GM21619 (cell line): ENCODE measurements at regions not wholly inside any gene's neighbourhood (a gene's known extent, or its start where the extent isn't known, plus 50 kb on each side); places are given as distances from the start of the nearest gene placed in this dataset.

Experiments used
- ATAC-seq: cut with Tn5 transposase; IDR thresholded peaks from one replicate; pipeline ENCODE4 v1.9.1; 2021; ENCODE audit not compliant: unreplicated experiment

DNA sequence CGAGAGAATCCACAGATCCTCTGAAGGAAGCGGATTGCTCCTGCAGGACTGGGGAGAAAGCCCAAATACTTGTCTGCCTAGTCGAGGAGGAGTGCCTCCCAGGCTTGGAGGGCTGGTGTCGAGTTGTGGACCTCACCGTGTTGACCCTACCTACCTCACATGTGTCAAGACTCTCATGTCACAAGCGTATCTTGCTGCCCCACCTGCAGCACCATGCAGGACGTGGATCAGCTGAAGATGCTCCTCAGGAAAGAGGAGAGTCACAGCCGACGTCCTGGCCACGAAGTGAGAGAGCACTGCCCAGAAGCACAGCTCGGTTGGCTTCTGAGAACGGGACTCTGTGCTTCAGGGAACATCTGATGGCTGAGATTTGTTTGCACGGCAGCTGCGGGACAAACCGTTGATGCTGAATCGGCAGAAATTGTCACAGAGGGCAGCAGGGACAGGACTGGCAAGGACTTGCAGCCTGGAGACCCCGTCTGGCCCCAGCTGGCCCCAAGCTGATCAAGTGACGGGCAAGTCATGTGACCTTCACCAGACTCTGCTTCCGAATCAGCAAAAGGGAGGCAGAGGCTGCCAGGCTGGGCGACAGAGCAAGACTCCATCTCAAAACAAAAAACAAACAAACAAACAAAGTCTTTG is 119.1 kb upstream of the ITGA1 start:
- ATAC-seq: no peak

DNA sequence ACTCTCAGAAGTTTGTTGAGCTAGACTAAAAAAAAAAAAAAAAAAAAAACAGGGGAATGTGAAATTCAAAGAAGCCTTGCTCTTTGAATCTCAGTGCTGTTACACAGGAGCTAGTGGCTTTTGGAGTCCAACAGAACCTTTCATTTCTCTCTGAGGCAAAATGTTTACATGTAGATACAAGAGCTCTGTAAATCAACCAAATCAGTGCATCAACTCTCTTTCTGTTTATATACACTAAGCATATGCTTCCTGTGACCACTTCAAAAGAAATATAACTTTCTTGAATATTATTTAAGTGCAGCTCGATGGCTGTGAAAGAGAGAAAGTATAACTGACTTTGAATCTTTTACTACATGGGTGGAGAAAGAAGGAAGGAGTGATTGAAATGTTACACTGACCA is 115.3 kb upstream of the ITGA1 start:
- ATAC-seq: no peak

- no peak for ATAC-seq
Observed at GRCh38 chr5:52673495-52673894, 114.2 kb upstream of the ITGA1 start.

DNA sequence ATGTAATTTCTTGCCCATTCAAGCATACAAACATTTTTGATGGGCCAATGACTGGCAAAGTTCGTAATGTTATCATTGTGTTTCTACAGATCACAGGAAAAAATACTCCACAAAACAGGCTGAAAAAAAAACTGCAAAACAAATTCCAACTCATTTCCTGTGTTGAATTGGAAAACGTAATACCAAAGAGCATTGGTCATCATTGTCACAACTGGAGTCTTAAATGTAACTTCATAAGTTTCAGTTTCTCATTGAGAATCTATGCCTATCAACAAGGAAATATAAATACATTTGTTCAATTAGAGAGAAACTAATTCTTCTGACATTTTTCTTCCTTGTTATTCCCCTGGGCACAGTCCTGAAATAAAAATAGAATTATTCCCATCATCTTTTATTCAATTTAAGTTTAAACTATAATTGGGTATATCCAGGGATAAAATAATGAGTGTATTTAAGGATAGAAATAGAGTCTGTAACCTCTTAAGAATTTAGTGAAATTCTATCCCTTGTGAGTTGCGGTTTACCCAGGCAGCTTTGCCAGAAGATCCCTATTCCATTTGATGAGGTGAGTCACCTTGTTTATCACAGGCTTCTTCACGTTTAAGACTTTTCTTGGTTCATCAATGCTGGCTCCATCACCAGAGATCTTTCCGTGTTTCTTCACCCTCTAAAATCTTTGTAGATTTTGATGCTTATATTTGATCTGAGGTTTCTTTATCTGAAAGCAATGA is 112.7 kb upstream of the ITGA1 start:
- ATAC-seq: no peak

DNA sequence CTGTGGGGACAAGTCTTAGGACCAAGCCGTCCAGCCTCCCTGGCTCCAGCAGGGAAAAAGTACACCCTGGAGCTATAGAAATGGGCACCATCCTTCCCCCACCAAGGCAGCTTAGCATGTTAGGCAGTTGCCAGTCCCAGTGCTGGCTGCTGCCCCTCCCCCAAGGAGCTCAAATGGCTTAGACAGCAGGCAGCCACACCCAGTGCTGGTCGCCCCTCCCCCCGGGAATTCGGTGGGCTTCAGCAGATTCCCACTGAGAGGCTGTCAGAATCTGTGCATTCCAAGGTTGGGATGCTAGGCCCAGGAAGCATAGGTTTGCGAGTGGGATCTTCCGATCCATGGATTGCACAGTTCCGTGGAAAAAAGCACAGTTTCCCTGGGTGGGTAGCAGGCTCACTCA is 105.2 kb upstream of the ITGA1 start:
- ATAC-seq: no peak

- no peak for ATAC-seq
Observed at GRCh38 chr5:52684051-52684450, 103.7 kb upstream of the ITGA1 start.

DNA sequence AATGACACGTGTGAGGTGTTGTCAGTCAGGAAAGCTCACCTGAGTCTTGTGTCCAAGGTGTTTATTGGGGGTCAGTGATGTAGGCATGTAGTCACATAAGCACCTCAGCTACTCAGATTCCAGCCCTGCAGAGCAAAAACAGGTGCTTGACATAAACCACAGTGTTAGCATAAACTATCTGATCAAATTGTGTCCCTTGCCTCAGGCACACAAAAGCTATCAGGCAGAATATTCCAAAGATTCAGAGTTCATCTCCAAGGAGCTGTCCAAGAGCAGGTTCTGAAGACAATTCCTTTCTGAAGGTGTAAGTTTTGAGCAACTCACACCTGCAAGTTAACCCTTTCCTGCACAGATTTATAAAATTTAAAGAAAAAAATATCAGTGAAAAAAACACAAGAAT is 102.2 kb upstream of the ITGA1 start:
- ATAC-seq: no peak

DNA sequence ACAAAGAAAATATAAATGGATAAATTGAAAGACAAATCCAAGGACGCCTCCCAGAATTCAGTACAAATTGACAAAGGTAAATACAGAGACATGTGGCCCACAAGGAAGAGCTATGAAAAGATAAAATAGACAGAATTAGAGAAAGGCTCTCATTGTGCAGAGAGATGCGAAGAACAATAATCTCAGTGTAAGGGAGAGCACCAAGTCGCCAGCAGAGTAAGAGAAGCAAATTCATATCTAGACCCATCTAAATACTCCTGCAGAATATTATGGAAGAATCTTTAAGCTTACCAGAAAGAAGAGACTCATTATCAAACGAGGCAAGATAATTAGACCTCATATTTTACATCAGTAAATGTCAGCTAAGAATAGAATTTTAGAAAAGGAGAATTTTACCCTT is 101.7 kb upstream of the ITGA1 start:
- no peak for ATAC-seq

GRCh38 chr5:52690236-52690768 is 97.4 kb upstream of the ITGA1 start:
- ATAC-seq: no peak

DNA sequence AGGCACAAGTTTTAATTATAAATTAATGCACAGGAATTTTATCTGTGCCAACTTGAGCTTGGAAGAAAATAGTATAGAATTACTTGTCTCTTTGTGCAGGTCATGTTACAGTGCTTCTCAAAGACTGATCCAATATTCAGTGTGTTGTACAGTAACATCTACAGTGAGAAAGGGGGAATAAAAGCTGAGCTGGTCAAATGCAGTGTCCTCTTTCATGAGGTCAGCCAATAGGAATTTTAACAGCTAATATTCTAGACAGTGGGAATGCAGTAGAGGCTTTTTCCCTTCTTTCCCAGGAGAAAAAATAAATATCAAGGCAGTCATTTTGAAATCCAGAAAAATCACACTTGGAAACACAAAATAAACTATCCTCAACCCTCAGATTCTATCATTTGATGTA is 95.7 kb upstream of the ITGA1 start:
- no peak for ATAC-seq

- ATAC-seq: no peak
Observed at GRCh38 chr5:52692606-52693005, 95.1 kb upstream of the ITGA1 start.

DNA sequence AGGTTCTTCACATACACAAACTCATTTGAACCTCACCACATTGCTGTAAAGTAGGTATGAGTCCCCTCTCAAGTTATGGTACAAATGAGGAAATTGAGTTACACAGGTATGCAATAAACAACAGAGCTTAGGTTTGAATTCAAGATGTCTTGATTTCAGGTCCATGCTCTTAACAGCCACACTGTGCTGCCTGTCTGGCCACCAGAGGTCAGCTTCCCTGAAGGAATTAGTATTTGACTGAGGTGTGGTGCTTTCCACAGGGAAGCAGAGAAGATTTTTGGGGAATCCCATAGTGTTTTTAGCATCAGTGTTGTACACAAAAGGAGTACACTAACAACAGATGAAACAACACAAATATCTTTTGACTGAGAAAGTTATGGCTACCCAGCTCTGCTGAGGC is 94.4 kb upstream of the ITGA1 start:
- ATAC-seq: peak; percentile 75

DNA sequence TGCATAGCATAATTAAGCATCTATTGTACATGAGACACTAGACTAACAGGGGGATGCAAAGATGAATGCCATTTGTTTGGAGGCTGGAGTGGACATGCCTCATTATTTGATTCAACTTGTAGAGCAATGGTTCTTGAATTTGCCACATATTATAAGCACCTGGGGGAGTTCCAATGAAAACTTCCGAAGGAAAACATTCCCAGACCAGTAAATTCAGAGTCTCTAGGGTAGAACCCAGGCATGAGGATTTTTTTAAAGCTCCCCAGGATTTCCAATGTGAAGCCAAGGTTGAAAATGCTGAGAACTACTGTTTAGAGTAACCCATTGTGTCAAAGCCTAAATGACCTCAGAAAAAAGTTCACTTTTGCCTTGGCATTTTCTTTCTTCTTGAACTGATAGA is 93.9 kb upstream of the ITGA1 start:
- ATAC-seq: no peak

DNA sequence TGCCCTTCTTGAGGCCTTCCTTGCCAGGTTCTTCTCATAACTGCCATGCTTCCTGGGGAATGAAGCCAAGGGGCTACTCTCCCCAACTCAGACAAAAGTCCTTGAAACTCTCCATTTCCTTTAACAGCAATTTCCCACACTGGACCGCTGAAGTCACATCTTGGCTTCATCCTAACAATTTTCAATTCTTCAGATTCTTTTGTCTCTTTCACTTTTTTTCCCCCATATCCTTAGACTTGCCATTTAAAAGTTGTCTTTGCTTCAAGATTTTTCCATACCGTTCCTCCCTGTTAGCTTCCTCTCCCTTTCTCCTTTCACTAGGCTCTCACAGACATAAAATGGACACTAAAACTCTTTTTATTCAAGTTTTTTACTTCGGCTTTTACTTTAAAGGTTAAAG is 93.1 kb upstream of the ITGA1 start:
- no peak for ATAC-seq

DNA sequence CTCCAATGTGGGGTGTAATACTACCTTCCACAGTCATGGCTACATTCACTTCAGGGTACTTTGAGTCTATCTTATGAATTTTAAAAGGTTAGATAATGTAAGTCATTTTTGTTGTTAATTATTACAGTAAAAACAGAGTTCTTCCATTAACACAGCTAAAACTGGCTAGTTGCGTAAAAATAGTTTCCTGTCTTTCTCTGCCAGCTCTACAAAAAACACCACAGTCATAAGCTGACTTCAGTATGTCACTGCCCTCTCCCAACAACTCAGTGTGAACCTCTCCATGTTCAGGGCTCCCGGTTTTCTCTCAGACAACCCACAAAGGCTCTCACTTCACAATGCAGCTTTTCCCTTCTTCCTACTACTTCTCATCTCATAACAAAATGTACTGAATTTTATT is 84.8 kb upstream of the ITGA1 start:
- no peak for ATAC-seq

DNA sequence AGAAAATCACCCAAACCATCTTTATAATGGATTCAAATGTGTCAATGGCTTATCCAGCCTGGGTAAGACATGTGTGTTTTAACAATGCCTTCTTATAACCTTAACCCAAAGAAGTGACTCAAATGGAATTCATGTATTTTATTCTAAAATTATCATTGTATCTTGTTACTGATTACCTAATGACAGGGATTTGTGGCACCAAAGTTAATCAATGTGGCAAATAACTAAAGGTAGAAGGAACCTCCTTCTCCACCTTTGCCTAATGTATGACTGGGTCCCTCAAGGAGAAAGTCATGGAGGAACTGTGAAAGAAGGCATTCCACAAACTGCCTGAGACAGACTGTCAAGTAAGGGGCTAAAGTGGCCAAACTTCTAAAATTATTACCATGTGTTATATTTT is 84.4 kb upstream of the ITGA1 start:
- no peak for ATAC-seq

GRCh38 chr5:52705720-52706119 is 82.0 kb upstream of the ITGA1 start:
- no peak for ATAC-seq

GRCh38 chr5:52706775-52707174 is 80.9 kb upstream of the ITGA1 start:
- no peak for ATAC-seq

DNA sequence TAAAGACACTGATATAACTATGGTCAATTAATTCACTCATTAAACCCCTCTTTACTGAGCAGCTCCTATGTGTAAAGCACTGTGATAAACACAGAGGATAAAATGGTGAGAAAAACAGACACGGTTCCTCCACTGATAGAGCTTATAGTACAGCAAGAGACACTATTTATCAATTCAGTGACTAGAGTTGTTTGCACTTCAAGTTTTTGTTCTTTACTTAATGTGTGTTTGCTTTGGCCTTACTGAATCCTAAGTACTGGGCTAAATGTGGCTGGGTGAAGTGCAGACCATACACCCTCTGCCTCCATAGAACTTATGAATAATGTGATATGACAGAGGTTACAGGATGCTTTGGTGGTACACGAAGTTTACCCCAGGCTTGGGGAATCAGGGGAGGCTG is 80.1 kb upstream of the ITGA1 start:
- no peak for ATAC-seq

DNA sequence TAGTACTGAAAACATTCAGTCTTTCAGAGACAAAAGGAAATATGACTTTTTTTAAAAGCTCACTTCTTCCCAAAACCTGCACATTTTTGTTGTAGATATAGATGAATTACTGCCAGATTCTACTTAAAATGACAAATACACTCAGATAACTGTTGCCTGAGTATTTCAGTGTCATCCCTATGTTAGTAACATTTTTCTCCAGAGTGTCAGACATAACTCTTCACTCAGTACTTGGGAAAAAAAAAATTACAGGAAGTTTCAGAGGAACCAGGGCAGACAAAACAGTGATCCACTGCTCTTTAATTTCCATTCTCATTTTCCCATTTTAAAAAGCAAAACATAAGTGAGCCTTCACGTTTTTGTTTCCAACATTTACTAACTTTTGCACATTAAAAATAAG is 79.3 kb upstream of the ITGA1 start:
- ATAC-seq: no peak

- ATAC-seq: peak; percentile 82
Observed at GRCh38 chr5:52709167-52709925, 78.4 kb upstream of the ITGA1 start.
